RCC 7860 (cell line): ENCODE measurements at regions not wholly inside any gene's neighbourhood (a gene's known extent, or its start where the extent isn't known, plus 50 kb on each side); places are given as distances from the start of the nearest gene placed in this dataset.
A peak's percentile ranks its signal among the peaks of the same experiment; 100 is the strongest.

Experiments
- DNase-seq: peaks from one replicate; pipeline ENCODE4 v3.0.0-alpha.2; 2015; ENCODE audit warnings: low spot score
- FAIRE-seq: peaks from 2 replicates; lab custom pipeline; 2012; peaks lifted over from hg19 to GRCh38; lab: Jason Lieb, UNC

DNA sequence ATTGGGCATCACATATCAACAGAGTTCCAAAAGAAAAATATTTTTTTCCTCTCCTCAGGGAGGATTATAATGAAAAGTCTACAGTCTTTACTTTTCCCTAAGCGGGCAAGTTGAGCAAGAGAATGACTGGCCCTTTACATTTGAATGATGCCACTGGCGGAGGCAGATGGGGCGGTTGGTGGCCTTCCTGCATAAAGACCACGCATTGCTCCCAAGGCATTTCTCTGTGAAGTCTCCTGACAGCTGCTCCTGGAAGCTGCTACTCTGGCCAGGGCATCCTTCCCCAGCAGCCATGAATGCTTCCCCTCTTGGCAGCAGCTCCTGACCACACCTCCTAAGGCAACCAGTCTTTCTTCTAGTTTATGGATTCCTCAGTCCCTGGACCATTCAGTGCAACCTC is 161.1 kb upstream of the RRP15 start:
- FAIRE-seq (no peak), DNase-seq (no peak)

DNA sequence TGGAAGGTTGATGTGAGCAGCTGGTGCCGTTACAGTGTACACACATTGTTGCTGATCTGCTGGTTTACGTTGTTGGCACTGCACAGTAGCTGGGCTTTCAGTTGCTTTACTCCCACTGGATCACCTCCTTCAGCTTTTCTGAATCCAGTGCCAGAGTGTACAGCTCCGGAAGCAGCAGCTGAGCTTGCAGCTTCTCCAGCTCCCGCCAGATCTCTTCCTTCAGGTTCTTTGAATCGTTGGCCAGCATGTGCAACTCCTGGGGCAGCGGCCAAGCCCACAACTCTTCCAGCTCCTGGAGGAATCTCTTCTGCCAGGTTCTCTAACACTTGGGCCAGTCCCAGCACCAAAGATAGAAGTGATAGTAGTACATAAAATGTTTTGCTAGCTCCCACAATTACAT is 149.7 kb upstream of the RRP15 start:
- DNase-seq (no peak), FAIRE-seq (no peak)

DNA sequence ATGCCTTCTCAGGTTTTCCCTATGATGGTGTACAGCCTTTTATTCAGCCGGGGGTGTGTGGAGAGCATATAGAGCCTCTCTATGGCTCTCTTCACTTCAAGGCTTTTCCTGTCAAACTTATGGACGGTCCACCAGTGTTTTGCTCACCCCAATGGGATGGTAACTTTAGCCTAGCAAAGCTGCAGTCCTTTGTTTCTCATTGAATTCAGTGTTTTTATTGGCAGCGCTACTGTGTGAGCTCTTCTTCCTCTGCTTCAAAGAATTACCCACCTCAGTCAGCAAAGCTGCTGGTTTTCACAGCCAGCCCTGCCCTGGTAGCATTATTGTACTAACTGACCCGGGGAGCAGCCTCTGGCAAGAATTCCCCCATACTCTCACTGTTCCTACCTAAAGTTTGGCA is 145.3 kb upstream of the RRP15 start:
- FAIRE-seq (no peak), DNase-seq (no peak)

DNA sequence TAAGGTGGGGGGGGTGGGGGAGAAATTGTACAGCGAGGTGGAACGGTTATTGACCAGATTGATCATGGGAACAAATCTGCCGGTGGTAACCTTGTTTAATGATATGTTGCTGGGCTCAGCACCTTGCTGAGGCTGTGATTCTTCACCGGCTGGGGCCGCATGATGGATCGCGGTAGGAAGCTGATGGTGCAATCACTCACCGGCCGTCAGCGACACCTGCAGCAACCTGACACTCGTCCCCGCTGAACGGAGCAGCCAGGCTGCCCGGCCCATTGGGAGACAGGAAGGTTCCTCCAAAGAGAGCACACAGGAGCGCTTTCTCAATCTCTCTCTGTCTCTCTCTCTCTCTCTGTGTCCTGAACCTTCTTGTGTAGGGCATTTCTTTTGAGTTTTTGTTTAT is 128.5 kb upstream of the RRP15 start:
- no peak for FAIRE-seq
- DNase-seq: no peak

DNA sequence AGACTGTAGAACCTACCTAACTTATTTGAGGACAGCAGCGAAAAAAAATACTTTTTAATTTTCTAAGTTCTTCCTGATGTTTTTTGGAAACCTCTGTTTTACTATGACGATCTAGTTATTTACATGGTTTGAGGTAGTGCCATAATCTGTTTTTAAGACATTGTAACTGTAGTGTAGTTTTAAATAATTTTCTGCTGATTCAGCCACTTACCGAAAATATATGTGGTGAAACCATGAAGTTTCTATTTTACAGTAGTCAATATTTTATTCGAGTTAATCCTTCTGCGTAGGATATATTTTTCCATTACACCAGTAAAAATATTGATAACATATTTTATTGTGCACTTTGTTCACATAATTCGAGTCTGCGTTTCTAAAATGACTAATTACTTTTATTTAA is 121.7 kb upstream of the RRP15 start:
- DNase-seq: no peak
- no peak for FAIRE-seq

- no peak for FAIRE-seq
- no peak for DNase-seq
Measured at GRCh38 chr1:218164111-218164929, 120.8 kb upstream of the RRP15 start.

GRCh38 chr1:218164930-218165700 is 120.0 kb upstream of the RRP15 start:
- FAIRE-seq: no peak
- DNase-seq: no peak

GRCh38 chr1:218165701-218166114 is 119.4 kb upstream of the RRP15 start:
- no peak for FAIRE-seq
- DNase-seq: no peak

DNA sequence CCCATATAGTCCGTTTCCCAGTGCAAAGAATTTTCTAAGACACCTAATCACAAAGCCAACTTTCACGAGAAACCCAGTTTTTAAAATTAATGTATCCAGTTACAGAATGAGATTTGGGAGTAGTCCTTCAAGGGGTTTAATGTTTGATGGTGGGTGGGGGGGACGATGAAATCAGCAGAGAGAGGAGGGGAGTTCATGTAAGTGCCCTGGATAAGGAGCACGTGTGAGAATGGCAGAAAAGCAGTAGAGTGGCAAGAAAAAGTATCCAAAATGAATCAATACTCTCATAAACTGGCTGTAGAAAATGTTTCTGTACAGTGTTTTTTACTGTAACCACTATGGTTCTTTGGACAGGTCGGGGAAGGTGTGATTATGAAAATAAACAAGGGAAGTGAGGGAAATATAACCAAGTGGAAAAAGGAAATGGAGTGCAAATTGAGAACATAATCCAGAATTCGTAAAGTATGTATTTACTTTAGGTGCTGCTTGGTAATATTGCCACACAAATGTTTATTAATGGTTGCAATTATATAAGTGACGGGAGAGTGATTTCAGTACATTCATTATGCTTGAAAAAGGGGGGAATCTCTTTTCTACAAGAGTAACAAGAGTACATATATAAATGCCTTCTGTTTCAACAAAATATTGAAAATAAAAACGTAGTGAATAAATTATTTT is 118.7 kb upstream of the RRP15 start:
- FAIRE-seq (no peak), DNase-seq (no peak)

GRCh38 chr1:218171302-218171893 is 113.7 kb upstream of the RRP15 start:
- peak; percentile 88 for FAIRE-seq
- DNase-seq: peak; percentile 20

DNA sequence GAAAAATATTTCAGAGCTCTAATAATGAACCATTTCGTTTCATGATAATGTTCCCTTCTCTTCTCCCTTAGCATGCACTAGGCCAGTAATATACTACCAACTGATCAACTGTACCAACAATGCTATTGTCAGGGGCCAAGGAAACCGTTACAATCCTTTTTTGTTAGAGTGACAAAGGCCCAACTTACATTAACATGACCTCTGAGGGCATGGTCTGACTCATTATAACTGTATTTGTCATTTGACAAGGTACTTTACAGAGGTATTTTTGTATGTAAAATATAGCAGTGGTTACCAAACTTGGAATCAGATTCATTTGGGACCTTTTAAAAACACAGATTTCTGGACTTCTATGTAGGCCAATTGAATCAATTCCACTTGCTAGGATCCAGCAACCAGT is 102.6 kb upstream of the RRP15 start:
- DNase-seq: no peak
- FAIRE-seq: no peak

GRCh38 chr1:218200979-218201378 is 84.1 kb upstream of the RRP15 start:
- DNase-seq: no peak
- no peak for FAIRE-seq

DNA sequence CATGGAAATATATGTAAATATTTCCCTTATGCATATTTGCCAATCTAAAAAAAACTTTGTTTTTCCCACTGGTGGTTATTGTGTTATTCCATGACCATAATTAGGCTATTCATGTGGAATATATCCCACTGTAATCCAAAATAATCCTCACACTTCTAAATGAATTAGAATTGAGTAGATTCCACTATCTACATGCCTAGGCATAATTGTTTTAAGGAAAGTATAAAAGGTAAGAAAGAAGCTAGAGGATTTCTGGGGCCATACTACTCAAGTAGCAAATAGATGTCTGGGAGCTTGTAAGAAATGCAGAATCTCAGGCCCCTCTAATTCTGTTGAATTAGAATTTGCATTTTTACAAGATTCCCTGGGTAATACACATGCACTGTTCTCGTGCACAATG is 83.5 kb upstream of the RRP15 start:
- no peak for FAIRE-seq
- DNase-seq: no peak

DNA sequence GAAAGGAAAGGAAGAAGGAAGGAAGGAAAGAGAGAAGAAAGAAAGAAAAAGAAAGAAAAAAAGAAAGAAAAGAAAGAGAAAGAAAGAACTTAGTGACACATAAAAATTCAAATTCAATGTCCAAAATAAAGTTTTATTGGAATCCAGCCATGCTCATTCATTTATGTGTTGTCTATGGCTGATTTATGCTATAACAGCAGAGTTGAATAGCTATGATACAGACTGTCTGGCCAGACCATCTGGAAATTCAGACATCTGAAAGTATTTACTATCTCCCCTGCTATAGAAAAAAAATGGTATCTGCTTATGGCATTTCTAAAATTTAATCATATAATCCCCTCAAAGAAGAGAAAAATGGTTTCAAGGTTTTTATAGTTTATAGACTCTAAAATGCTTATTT is 79.4 kb upstream of the RRP15 start:
- FAIRE-seq: no peak
- DNase-seq: no peak

DNA sequence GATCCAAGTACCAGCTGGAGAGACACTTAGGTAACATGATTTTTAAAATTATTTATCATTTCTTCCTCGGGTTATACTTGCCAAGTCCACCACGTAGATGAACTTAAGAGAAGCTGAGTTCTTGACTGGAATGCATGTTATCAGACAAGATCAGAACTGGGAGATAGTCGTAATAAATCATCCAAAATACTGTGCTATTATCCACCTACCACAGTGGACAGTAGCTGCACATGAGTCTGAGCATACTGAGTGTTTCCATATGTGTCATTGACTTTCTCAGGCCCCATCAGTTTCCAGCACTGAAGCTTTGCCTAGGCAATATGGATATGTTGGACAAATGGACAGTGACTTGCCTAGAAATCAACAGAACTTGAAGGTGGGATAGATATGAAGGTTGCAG is 77.9 kb upstream of the RRP15 start:
- no peak for DNase-seq
- no peak for FAIRE-seq

DNA sequence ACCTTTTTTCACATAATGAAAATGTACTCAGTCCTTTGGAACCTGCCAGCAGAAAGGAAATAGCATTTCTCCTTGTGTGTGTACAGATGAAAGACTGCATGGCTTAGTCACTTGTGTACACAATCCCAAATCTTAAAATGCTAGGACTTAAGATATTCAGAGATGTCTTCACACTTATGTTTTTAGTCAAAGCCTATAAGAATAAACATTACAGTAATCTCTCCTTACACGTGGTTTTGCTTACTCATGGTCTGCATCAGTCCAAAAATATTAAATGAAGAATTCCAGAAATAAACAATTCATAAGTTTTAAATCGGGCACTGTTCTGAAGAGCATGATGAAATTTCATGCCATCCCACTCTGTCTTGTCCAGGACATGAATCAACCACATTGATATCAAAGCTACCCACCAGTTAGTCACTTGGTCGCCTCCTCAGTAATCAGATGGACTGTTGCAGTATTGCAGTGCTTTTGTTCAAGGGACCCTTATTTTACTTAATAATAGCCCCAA is 75.7 kb upstream of the RRP15 start:
- DNase-seq: no peak
- no peak for FAIRE-seq

DNA sequence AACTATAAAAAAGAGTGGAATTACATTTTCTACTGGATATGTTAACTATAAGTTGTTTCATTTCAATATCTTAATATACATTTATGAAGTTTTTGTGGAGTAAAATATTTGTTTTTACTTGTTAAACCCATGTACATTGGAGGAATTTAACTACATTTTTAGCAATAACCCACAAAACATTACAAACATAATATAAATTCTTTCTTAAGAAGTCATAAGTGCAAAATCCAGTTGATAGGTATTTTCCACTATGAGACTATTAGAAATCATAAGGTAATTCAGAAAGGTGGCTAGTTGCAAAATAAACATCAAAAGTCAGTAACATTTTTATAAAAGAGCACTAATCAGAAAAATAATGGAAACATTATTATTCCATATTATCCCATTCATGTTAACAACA is 73.9 kb upstream of the RRP15 start:
- FAIRE-seq (no peak), DNase-seq (no peak)

- FAIRE-seq: no peak
- DNase-seq: no peak
Measured at GRCh38 chr1:218217040-218217439, 68.1 kb upstream of the RRP15 start.

DNA sequence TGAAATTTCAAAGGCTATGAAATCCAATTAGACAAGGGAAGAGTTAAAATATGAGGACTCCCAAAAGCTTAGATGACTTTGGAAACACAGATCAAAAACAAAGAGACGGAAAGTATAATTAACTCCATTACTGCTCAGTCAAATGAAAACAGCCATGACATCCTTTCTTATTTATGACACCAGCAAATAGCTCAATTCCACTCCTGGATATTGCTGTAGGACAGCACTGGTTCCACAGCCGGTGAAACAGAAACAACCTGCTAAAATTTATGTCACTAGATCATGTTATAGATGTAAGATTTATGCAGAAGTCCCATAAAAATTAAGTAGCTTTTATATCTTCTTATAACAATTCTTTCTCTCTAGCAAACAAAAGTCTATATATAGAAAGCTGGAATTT is 65.6 kb upstream of the RRP15 start:
- FAIRE-seq (no peak), DNase-seq (no peak)

GRCh38 chr1:218224101-218224500 is 61.0 kb upstream of the RRP15 start:
- DNase-seq (no peak), FAIRE-seq (no peak)

GRCh38 chr1:218226005-218226404 is 59.1 kb upstream of the RRP15 start:
- no peak for DNase-seq
- no peak for FAIRE-seq
